ENCODE measurements at regions not wholly inside any gene's neighbourhood (a gene's known extent, or its start where the extent isn't known, plus 50 kb on each side); places are given as distances from the start of the nearest gene placed in this dataset.

DNA sequence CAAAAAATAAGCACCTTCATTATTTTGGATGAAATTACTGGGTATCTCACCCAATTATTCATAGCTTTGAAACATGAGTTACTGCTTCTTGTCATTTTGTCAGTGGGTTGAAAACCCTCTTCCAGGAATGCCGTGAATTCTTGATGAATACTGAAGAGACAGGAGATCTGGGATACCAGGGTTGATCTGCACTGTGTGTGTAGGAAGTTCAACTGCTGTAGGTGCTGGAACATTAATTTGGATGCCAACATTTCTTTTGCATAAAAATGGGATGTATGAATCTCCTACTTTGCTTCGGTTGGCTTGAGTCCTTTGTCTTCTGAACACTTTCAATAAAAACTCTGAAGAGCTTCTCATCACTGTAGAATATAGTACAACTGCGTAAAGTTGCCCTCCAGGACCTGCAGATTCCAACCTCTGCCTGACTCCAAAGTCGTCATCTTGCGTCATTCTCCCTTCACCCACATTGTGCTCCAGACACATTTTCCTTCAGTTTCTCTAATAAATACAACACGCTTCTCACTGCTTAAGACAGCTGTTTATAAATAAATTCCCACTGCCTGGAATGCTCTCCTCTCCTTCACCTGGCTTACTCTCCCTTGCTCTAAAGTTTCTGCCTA is 312.7 kb upstream of the TGFBR2 start:
- TF ChIP-seq EZH2 (IDR thresholded peaks at IDR 0.05), result no peak
- TF ChIP-seq POLR2AphosphoS5 (IDR thresholded peaks at IDR 0.05; ENCODE audit: borderline replicate concordance, low read depth, low read length), result no peak
